Neural cell (in vitro differentiated cells): ENCODE measurements at regions not wholly inside any gene's neighbourhood (a gene's known extent, or its start where the extent isn't known, plus 50 kb on each side); places are given as distances from the start of the nearest gene placed in this dataset.

ENCODE experiments used
- H2AFZ ChIP-seq: fragments of 200-600, 300-800 bp; sonication (generic), shearing (Covaris generic); 2 replicates; pipeline ENCODE4 v1.6.0; 2014; ENCODE audit warnings: low read depth, mild to moderate bottlenecking, antibody characterized with exemption, low read length, moderate library complexity
- H3F3A ChIP-seq: fragments of 200-600 bp; shearing (Covaris generic); 2 replicates; pipeline ENCODE4 v1.6.1; 2016; ENCODE audit warnings: mild to moderate bottlenecking, moderate library complexity, mixed read lengths, antibody characterized with exemption, low read length; ENCODE audit not compliant: insufficient read depth, poor library complexity, severe bottlenecking
- H3K27ac ChIP-seq: fragments of 200-600, 300-800 bp; sonication (generic), shearing (Covaris generic); 2 replicates; pipeline ENCODE4 v1.5.1; 2014; ENCODE audit warnings: mild to moderate bottlenecking, low read length, moderate library complexity
- H3K27me3 ChIP-seq: fragments of 300-800, 200-600 bp; sonication (generic), shearing (Covaris generic); 2 replicates; pipeline ENCODE4 v1.6.0; 2014; ENCODE audit warnings: mild to moderate bottlenecking, low read depth, low read length, moderate library complexity; ENCODE audit not compliant: insufficient read depth
- H3K36me3 ChIP-seq: fragments of 300-800, 200-600 bp; sonication (generic), shearing (Covaris generic); 2 replicates; pipeline ENCODE4 v1.5.1; 2014; ENCODE audit warnings: mild to moderate bottlenecking, antibody characterized with exemption, low read length, moderate library complexity; ENCODE audit not compliant: insufficient read depth
- H3K4me2 ChIP-seq: fragments of 300-800, 200-600 bp; sonication (generic), shearing (Covaris generic); 2 replicates; pipeline ENCODE4 v1.6.0; 2014; ENCODE audit warnings: mild to moderate bottlenecking, low read length
- H3K4me3 ChIP-seq: fragments of 300-800, 200-600 bp; sonication (generic), shearing (Covaris generic); 2 replicates; pipeline ENCODE4 v1.5.1; 2014; ENCODE audit warnings: mild to moderate bottlenecking, low read length, moderate library complexity
- H3K79me2 ChIP-seq: fragments of 200-600 bp; shearing (Covaris generic); replicated peaks from 2 replicates; pipeline ENCODE4 v1.6.0; 2014; ENCODE audit warnings: mild to moderate bottlenecking, low read length, moderate library complexity; ENCODE audit not compliant: insufficient read depth
- H3K9ac ChIP-seq: fragments of 300-800, 200-600 bp; sonication (generic), shearing (Covaris generic); 2 replicates; pipeline ENCODE4 v1.6.1; 2016; ENCODE audit warnings: mild to moderate bottlenecking, low read length, mixed read lengths
- H3K9me2 ChIP-seq: fragments of 200-600 bp; shearing (Covaris generic); 2 replicates; pipeline ENCODE4 v1.6.1; 2016; ENCODE audit warnings: mild to moderate bottlenecking, low read length, mixed read lengths; ENCODE audit not compliant: insufficient read depth
- H3K9me3 ChIP-seq: fragments of 200-600, 300-800 bp; sonication (generic), shearing (Covaris generic); 2 replicates; pipeline ENCODE4 v1.6.1; 2016; ENCODE audit warnings: mild to moderate bottlenecking, mixed run types, low read length, moderate library complexity, mixed read lengths
- H4K20me1 ChIP-seq: fragments of 200-600 bp; shearing (Covaris generic); 2 replicates; pipeline ENCODE4 v1.6.1; 2016; ENCODE audit warnings: mild to moderate bottlenecking, mixed run types; ENCODE audit not compliant: insufficient read depth
- CTCF ChIP-seq: fragments of 450-650 bp; IDR thresholded peaks from 2 replicates; pipeline ENCODE4 v1.5.1; 2014; ENCODE audit warnings: antibody characterized with exemption, mild to moderate bottlenecking, moderate library complexity; ENCODE audit not compliant: poor library complexity, severe bottlenecking
- EP300 ChIP-seq: fragments of 450-650 bp; conservative IDR thresholded peaks from 2 replicates; pipeline ENCODE4 v1.6.1; 2014; ENCODE audit warnings: antibody characterized with exemption, mild to moderate bottlenecking, moderate library complexity; ENCODE audit not compliant: poor library complexity, severe bottlenecking
- EZH2 ChIP-seq: fragments of 200-600, 300-800 bp; shearing (Covaris generic), sonication (generic); IDR thresholded peaks from 2 replicates; pipeline ENCODE4 v1.6.1; 2014; ENCODE audit warnings: antibody characterized with exemption, low read length, borderline replicate concordance, mild to moderate bottlenecking; ENCODE audit not compliant: insufficient read depth, poor library complexity, severe bottlenecking
- MXI1 ChIP-seq: fragments of 450-650 bp; conservative IDR thresholded peaks from 2 replicates; pipeline ENCODE4 v1.6.1; 2014; ENCODE audit warnings: antibody characterized with exemption, mild to moderate bottlenecking; ENCODE audit not compliant: poor library complexity, severe bottlenecking
- POLR2AphosphoS5 ChIP-seq: IDR thresholded peaks from 2 replicates; pipeline ENCODE4 v1.6.1; 2012
- RAD21 ChIP-seq: fragments of 450-650 bp; conservative IDR thresholded peaks from 2 replicates; pipeline ENCODE4 v1.6.1; 2014; ENCODE audit warnings: antibody characterized with exemption, mild to moderate bottlenecking, moderate library complexity
- REST ChIP-seq: IDR thresholded peaks from 2 replicates; pipeline ENCODE4 v1.6.1; 2012; ENCODE audit warnings: borderline replicate concordance
- SMC3 ChIP-seq: fragments of 450-650 bp; conservative IDR thresholded peaks from 2 replicates; pipeline ENCODE4 v1.6.1; 2014; ENCODE audit warnings: antibody characterized with exemption, mild to moderate bottlenecking, moderate library complexity; ENCODE audit not compliant: poor library complexity
- TAF1 ChIP-seq: IDR thresholded peaks from 2 replicates; pipeline ENCODE4 v1.6.1; 2012; ENCODE audit warnings: low read depth

- H3K4me2 ChIP-seq = no peak overlapping the region
- H3K27ac ChIP-seq = no peak overlapping the region
- no peaks in the 10 kb centered on the region for H3K36me3 ChIP-seq
- no peaks in the 10 kb centered on the region for H3K9me2 ChIP-seq
- no peaks in the 10 kb centered on the region for H3F3A ChIP-seq
- H4K20me1 ChIP-seq = no peaks in the 10 kb centered on the region
- TF ChIP-seq CTCF (no peak), TAF1 (no peak), RAD21 (no peak), MXI1 (no peak), POLR2AphosphoS5 (no peak), SMC3 (no peak), REST (no peak), EZH2 (no peak), EP300 (no peak)
- H3K27me3 ChIP-seq = no peaks in the 10 kb centered on the region
- H3K79me2 ChIP-seq = no peaks in the 10 kb centered on the region
- no peaks in the 10 kb centered on the region for H3K9me3 ChIP-seq
- no peak overlapping the region for H3K4me3 ChIP-seq
- no peak overlapping the region for H3K9ac ChIP-seq
- no peak overlapping the region for H2AFZ ChIP-seq
These were observed 173.2 kb upstream of the PRPS1L1 start for GRCh38 chr7:18200855-18201254.

- Histone ChIP-seq H3F3A (no peaks in the 10 kb centered on the region), H4K20me1 (no peaks in the 10 kb centered on the region), H3K4me3 (no peak overlapping the region), H2AFZ (no peak overlapping the region), H3K27ac (no peak overlapping the region), H3K79me2 (no peaks in the 10 kb centered on the region), H3K9me3 (no peaks in the 10 kb centered on the region), H3K36me3 (no peaks in the 10 kb centered on the region), H3K9me2 (no peaks in the 10 kb centered on the region), H3K27me3 (no peaks in the 10 kb centered on the region), H3K9ac (no peak overlapping the region), H3K4me2 (no peak overlapping the region)
- TF ChIP-seq REST (no peak), MXI1 (no peak), POLR2AphosphoS5 (no peak), CTCF (no peak), EP300 (no peak), EZH2 (no peak), RAD21 (no peak), SMC3 (no peak)
These were observed 173.7 kb upstream of the PRPS1L1 start for GRCh38 chr7:18201350-18201749.
